ENCODE measurements at regions not wholly inside any gene's neighbourhood (a gene's known extent, or its start where the extent isn't known, plus 50 kb on each side); places are given as distances from the start of the nearest gene placed in this dataset.

DNA sequence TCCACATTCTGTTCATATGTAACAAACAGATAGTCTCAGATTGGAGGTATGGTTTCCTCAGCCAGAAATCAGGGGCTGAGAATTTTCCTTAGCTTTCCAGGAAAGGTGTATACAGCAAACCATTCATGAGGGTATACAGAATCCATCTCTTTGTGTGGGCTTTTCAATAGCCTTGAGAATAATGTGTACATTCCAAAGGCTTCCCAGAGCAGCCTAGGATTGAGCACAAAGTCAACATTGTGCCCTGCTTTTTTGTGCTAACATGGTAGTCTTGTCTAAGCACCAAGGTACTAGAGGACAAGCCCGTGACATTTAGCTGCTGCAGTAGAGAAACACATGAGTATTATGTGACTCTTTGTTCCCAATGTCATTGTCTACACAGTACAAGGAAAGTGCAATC, 322.1 kb upstream of the TANK start:
- no peak for DNase-seq (ENCODE audit: low spot score)
- H3K4me3 ChIP-seq (ENCODE audit: low read depth, low read length, poor library complexity, severe bottlenecking) = no peak overlapping the region
- H3K36me3 ChIP-seq (ENCODE audit: insufficient read depth, low read length, poor library complexity, severe bottlenecking) = no peaks in the 10 kb centered on the region
- TF ChIP-seq EZH2 (IDR thresholded peaks at IDR 0.05; ENCODE audit: borderline replicate concordance, low read depth, low read length, poor library complexity, severe bottlenecking) (no peak), CTCF (conservative IDR thresholded peaks at IDR 0.05; ENCODE audit: low read depth, low read length) (no peak)
- no peak overlapping the region for H3K27ac ChIP-seq (ENCODE audit: low read depth, low read length, poor library complexity, severe bottlenecking)
- H3K9me3 ChIP-seq (ENCODE audit: low read depth, low read length, poor library complexity, severe bottlenecking) = no peaks in the 10 kb centered on the region
- no peaks in the 10 kb centered on the region for H3K27me3 ChIP-seq (replicated peaks; ENCODE audit: insufficient read depth, low read depth, low read length, poor library complexity)
- H3K4me1 ChIP-seq (ENCODE audit: insufficient read depth, low read length, poor library complexity, severe bottlenecking) = no peaks in the 10 kb centered on the region
- no TSS peak for BruUV-seq (replicated peaks)
- intact Hi-C loops (cut with micrococcal nuclease; ENCODE audit: unreplicated experiment) = no loop called here
- ChIA-PET POLR2A (ENCODE audit: low non-redundant PET) (no interaction called here), CTCF (no interaction called here)

- TF ChIP-seq EZH2 (IDR thresholded peaks at IDR 0.05; ENCODE audit: borderline replicate concordance, low read depth, low read length, poor library complexity, severe bottlenecking) = no peak
- no peak for TF ChIP-seq CTCF (conservative IDR thresholded peaks at IDR 0.05; ENCODE audit: low read depth, low read length)
- no peak for DNase-seq (ENCODE audit: low spot score)
- Histone ChIP-seq H3K36me3 (ENCODE audit: insufficient read depth, low read length, poor library complexity, severe bottlenecking) (no peaks in the 10 kb centered on the region), H3K27ac (ENCODE audit: low read depth, low read length, poor library complexity, severe bottlenecking) (no peak overlapping the region), H3K27me3 (replicated peaks; ENCODE audit: insufficient read depth, low read depth, low read length, poor library complexity) (no peaks in the 10 kb centered on the region), H3K4me3 (ENCODE audit: low read depth, low read length, poor library complexity, severe bottlenecking) (no peak overlapping the region), H3K9me3 (ENCODE audit: low read depth, low read length, poor library complexity, severe bottlenecking) (no peaks in the 10 kb centered on the region), H3K4me1 (ENCODE audit: insufficient read depth, low read length, poor library complexity, severe bottlenecking) (no peaks in the 10 kb centered on the region)
- intact Hi-C loops (cut with micrococcal nuclease; ENCODE audit: unreplicated experiment) = no loop called here
- no TSS peak for BruUV-seq (replicated peaks)
- ChIA-PET POLR2A (ENCODE audit: low non-redundant PET) (no interaction called here), CTCF (no interaction called here)
Measured at GRCh38 chr2:160838691-160839090, 321.5 kb upstream of the TANK start.

GRCh38 chr2:160842286-160842685, 317.9 kb upstream of the TANK start:
- intact Hi-C loops (cut with micrococcal nuclease; ENCODE audit: unreplicated experiment) = no loop called here
- Histone ChIP-seq H3K9me3 (ENCODE audit: low read depth, low read length, poor library complexity, severe bottlenecking) (no peaks in the 10 kb centered on the region), H3K36me3 (ENCODE audit: insufficient read depth, low read length, poor library complexity, severe bottlenecking) (no peaks in the 10 kb centered on the region), H3K4me3 (ENCODE audit: low read depth, low read length, poor library complexity, severe bottlenecking) (no peak overlapping the region), H3K4me1 (ENCODE audit: insufficient read depth, low read length, poor library complexity, severe bottlenecking) (no peaks in the 10 kb centered on the region), H3K27ac (ENCODE audit: low read depth, low read length, poor library complexity, severe bottlenecking) (no peak overlapping the region), H3K27me3 (replicated peaks; ENCODE audit: insufficient read depth, low read depth, low read length, poor library complexity) (no peaks in the 10 kb centered on the region)
- no peak for TF ChIP-seq EZH2 (IDR thresholded peaks at IDR 0.05; ENCODE audit: borderline replicate concordance, low read depth, low read length, poor library complexity, severe bottlenecking)
- no peak for TF ChIP-seq CTCF (conservative IDR thresholded peaks at IDR 0.05; ENCODE audit: low read depth, low read length)
- ChIA-PET CTCF (no interaction called here), POLR2A (ENCODE audit: low non-redundant PET) (no interaction called here)
- no TSS peak for BruUV-seq (replicated peaks)
- no peak for DNase-seq (ENCODE audit: low spot score)
